NCI-H187 (cell line): ENCODE measurements at regions not wholly inside any gene's neighbourhood (a gene's known extent, or its start where the extent isn't known, plus 50 kb on each side); places are given as distances from the start of the nearest gene placed in this dataset.

Experiments
- DNase-seq, 2 experiments: peaks; one replicate each; lab custom pipeline; 2025; lab: John Stamatoyannopoulos, UW

DNA sequence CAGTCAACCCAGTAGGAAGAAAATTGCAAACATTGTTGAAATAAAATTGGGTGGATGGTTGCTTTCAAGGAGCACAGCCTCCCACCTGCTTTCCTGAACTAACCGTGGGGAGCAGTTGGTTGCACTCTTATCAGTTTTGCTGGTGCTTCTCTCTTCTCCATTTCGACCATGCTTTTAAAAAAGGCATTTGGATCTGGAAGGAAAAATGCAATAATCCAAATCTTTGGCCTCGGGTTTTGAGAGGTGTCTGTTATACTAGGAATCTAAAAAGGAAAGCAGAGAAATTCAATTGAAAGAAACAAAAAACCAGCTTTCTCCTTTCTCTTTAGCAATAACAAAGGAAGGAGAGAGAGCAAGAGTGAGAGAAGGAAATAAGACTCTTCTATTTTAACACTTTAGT is 113.6 kb upstream of the ARGLU1 start:
- DNase-seq = no peak

DNA sequence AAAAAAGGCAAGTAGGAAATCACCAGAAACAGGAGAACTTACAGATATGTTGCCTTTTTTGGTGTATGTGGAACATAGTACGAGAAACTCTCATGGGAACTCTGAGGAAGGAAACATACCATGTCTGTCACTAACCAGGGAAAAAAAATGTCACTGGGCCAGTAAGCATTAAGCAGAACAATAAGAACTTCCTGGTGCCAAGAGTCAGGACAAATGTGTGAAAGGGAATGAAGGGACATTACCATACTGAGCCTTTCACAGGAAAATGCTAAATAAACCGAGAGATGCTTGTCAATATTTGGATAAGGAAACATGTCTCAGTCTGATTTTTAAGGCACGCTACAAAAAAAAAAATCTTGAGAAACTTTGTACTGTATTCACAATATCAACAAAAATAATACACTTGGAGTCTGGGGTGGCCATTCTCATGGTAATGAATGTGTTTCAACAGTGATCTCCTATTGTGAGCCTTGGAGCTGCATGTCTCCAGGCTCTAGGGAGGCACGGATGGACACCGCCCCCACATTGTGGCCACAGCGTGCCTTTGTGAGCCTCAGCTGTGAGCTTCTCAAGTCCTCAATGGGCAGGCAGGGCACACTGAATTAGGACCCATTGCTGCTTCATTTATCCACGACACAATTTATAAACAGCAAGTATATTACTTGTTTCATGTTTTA is 113.0 kb upstream of the ARGLU1 start:
- DNase-seq = no peak

DNA sequence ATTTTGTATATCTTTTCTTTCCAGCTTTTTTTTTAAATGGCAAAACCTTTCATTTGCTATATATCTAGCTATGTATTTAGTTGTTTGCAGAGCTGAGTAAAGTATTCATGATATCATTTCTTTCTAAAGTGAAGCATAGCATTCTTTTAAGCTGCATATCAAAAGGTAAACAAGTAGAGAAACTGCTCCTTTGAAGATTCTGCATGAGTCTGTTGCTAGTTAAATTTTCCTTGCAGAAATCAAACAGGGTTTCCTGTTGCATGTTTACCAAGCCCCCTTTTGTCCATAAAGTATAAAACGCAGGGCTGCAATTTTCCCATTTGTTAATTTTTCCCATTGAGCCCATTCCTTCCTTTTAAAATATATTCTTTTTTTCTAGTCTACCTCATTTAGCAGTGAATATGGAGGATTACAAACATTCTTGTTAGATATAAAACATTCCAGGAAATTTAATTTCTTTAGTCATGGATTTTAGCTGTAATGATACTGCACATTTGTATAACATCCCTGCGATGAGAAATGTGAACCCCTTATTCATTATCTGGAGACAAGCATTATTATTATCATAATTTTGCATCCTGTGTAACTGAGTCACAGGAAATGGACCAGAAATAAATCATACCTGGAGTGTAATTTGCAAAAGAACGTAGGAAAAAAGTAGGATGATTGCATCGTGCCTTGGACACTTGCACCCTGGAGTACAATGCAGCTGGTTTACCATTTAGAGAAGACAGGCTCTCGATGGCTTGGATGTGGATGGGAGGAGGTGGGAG is 110.9 kb upstream of the ARGLU1 start:
- no peak for DNase-seq

DNA sequence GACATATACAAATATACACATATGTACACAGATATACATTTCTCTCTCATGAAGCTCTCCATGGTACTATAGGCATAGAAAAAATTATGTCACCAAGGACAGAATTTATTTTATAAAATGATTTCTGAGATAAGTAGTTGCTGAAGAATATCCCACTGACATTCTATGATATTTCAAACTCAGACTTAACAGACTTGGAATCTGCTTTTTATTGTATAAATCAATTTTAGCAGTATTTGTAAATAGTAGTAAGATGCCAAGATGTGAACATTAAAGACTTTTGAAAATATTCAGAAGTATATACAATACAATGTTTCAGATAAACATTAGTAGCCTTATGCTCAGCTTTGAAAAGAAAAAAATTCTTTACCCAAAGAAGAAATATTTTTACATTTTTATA is 107.4 kb upstream of the ARGLU1 start:
- DNase-seq = no peak

DNA sequence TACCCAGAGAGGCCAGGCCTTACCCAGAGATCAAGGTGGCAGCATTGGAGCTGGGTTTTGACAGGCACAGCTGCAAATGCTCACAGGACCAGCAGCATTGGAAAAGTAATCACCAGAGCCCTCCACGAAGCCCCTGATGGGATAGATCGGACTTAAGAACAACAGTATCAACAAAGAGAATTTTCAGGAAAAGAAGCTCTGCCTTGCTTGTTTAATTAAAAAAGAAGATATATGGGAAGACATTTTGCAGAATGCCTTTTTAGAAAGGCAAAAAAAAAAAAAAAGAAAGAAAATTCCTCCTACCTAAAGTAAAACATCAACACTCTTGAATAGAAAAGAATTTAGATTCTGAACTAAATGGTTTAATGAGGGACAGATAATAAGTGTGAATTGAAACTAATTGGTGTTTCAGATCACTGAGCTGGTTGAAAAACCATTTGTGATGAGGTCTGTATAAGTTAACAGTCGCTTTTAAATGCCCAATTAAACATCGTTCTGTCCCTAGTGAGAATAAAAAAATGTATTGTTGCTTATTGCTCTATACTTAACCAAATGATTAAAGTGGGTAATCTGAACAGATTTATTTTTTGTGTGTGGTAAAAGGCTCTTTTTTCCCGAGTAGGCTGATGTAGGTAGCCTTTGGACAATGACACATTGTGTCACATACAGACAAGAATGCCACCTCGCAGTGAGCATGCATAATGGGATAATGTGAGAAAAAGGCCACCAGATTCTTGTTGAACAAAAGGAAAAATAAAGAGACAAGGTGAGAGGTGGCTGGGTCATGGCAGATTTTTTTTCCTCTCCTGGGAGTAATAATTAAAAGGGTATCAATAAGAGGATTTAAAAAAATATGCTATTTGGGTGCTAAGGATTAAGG is 93.0 kb upstream of the ARGLU1 start:
- DNase-seq = no peak

DNA sequence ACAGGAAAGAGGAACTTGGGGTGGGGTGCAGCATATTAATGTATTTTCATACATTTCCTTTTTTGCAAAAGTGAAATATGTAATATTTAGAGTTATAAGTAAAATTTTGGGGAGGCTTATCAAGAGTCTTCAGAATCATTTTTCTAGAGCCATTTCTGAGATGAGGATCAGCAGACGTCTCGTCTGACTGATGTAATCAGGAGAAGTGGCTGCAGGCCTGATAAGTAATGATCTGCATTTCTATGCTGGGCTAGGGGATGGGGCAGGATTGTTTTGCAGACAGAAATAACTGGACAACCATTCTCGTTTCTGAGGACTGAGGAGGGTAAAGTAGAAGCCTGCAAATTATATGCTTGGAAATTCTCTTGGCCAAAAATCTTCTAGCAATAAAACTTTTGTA is 89.2 kb upstream of the ARGLU1 start:
- no peak for DNase-seq

DNA sequence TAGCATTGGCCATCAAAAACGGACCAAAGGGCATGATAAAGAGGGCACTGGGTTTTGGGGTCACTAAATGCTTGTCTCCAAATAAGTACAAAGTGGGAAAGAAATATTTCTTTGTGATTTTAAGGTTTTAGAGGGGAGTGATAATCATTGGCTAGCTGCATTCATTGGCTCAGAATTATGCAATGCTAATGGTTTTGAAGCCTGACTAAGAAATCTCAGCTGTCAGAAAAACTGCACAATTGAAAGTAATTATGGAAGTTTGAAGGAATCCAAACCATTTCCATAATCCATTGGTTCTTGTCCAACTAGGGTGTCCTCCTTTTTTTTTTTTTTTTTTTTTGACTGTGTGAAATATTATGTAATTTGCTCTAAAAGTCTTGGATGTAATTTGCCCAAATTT is 88.2 kb upstream of the ARGLU1 start:
- no peak for DNase-seq

DNA sequence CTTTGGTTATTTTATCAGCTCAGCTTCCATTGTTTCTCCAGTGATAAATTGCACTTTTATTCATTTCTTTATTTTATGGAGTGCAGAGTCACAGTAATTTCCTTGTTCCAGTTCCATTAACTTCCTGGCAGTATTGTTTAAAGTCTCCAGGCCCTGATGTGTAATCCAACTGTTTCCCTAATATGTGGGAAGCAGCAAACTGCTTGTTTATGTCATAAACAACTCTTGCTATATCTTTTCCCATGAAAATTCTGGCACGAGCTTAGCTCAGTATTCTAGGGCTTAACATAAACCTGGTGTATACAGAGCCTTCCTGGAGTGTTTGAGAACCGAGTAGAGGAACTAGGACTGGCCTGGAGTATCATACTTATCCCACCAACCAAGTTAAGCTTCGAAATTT is 83.5 kb upstream of the ARGLU1 start:
- no peak for DNase-seq

DNA sequence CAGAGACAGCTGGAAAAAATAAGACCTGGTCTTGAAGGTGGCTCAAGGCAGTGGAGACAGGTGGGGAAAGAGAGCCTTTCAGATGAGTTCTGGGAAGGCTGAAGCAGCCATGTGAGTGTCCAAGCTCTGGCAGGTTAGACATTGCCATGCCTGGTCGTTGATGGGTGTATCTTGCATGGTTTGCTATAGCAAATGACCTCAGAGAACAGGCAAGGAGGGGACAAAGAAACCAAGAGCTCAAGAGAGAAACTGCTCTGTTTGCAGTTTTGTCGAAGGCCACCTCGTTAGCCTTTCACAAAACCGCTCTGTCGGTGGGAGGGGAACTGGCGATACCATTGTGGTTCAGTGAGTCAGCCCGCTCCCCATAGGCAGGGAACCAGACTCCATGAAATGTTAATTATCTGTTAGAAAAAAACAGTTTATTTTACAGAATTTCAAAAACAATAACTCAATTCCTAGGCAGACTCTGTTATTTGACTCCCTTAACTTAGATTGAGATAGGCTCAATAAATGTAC is 82.8 kb upstream of the ARGLU1 start:
- DNase-seq = no peak

DNA sequence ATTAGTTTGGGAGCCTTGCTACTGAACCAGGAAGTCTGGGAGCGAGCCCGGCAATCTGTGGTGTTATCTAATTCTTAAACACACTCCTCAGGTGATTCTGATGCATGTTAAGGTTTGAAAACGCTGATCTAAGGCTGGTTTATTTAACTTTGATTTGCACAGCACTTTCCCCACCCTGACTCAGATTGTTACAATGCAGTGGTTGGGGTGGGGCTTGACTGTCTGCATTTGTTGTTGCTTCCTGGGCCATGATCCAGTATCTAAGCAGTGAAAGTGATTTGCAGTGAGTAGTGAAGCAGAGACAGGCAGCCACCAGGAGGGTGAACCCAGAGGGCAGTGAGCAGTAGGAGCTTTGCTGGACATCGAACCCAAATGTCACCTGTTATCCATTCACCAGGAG is 81.6 kb upstream of the ARGLU1 start:
- no peak for DNase-seq

DNA sequence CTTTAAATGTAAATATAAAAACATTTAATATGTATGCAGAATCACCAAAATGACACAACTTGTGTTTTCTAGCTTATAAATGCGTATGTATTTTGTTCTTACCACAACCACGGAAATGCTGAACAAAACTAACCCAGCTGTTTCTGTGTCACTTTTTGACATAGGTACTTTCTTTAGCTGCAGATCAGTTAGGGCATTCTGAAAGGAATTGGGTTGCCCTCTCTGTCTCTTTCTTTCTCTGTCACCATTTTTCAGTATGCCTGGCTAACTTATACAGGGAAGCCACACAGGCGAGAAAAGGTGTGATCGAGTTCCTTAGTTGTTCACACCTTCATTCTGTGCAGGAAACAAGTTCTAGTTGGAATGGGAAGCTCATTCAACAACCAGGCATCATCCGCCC is 72.6 kb upstream of the ARGLU1 start:
- DNase-seq = no peak

DNA sequence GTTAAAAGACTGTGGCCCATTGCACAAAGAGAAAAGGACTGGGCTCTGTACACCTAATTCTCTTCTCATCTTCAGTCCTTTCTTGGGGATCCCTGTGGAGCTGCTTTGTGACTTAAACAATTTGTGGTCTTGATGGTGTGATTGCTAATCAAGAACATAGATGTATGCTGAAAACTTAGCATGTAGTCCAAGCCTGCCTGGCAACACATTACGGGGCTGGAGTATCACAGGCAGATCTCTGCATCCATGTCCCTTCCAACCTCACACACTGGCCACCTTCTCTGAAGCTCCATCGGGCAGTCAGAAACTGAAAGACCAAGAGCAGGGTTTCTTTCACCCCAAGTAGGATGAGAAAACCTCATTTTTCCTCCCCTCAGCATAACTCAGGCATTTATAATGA is 69.6 kb upstream of the ARGLU1 start:
- DNase-seq = no peak

DNA sequence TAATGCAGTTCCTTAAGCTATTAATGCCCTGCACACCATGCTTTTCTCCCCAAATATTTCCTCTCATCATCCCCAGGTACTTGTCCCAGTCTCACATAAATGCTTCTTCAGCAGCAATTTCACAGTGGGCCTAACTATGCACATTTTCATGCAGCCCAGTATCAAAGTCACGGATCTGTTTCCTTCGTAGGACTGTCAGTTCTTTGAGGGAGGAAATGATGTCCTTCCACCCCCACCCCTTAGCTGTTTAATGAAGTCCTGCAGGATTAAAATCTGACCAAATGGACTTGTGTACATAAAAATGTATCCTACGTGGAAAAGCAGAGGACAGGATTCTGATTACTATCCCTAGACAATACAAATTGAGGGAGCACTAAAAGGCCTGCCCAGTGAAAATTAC is 68.6 kb upstream of the ARGLU1 start:
- no peak for DNase-seq

DNA sequence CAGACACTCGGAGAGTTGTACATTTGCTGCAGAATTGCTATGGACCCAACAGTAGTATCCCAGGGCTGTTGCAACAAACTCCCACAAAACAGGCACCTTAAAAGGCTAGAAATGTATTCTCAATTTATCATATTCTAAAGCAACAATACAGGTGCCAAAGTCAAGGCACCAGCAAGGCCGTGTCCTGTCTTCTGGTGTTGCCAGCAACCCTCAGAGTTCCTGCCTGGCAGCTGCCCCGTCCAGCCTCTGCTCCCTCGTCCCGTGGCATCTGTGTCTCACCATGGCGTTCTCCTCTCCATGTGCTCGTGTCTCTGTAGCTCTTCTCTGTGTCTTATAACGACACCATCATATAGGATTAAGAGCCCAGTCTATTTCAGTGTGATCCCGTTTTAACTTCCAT is 67.7 kb upstream of the ARGLU1 start:
- DNase-seq = no peak

DNA sequence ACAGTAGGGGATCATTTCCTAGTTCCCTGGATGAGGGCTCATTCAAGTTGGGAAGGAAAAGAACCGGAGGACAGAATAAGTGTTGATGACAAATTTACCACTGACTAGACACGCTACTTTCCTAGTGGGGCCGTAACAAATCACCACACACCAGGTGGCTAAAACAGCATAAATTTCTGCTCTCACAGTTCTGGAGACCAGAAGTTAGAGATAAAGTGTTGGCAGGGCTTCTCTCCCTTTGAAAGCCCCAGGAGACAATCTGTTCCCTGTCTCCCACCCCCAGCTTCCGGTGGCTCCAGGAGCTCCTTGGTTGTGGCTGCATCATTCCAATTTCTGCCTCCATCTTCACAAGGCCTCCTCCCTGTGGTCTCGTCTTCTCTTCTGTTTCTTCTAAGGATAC is 65.4 kb upstream of the ARGLU1 start:
- no peak for DNase-seq

DNA sequence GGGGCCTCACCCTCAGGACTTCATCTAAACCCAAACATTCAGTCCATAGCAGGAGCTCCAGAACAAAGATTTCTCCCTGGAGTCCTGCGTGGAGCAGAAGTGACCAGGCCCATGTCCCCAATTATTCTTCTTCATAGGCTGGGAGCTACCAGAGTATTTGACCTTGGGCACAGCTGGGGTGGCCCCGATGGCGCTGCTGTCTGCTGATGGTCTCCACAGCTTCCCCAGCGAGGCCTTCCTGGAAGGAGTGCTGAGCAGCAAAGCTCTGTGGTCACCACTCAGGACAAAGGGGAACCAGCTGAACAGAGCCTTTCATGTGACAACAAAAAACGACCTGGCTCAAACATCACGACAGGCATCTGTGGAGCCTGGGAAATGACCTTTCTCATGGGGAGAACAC is 62.7 kb upstream of the ARGLU1 start:
- DNase-seq = no peak

DNA sequence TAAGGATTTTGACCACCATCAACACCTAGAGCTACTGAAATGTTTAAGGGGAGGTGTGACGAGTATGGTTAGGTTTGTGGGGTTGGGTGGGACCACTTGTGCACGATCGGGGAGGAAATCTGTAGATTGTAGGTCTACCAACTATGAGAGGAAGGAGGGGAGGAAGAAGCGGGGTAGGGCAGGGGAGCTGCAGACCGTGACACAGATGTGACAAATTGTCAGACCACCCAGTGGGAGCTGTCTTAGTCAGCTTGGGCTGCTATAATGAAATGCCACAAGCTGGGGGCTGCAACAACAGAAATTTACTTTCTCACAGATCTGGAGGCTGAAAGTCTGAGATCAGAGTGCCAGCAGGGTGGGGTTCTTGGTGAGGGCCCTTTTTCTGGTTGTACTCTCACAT is 62.2 kb upstream of the ARGLU1 start:
- no peak for DNase-seq

DNA sequence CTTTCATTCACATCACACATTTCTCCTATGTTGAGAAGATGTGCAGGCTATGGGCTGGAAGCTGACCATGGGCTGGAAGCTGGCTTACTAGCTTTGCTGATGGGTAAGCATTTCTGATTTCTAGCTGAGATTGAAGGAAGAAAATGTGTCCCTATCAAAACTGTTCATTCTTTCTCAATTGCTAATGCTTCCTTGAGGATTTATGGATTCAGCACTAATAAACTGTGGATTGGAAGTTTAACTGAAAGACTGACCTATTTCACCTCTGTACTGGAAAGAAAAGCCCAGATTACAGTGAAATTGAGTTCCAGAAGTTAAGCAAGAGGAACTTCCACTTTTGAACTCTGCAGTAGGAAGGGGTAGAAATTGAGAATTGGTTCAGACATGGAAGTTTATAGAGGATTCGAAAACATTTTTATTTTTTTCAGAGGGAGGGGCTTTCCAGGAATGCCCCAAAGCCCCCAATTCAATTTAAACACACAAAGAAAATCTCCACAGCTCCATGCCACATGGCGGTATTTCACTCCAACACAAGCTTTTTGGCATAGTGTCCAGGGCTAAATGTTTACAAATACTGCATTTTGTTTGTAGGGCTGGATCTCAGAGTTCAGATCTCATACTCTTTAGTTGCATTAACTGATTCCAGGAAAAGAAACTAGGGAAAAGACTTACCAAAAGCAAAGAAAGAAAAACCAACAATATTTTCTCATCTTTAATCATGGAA is 61.2 kb upstream of the ARGLU1 start:
- DNase-seq = no peak

DNA sequence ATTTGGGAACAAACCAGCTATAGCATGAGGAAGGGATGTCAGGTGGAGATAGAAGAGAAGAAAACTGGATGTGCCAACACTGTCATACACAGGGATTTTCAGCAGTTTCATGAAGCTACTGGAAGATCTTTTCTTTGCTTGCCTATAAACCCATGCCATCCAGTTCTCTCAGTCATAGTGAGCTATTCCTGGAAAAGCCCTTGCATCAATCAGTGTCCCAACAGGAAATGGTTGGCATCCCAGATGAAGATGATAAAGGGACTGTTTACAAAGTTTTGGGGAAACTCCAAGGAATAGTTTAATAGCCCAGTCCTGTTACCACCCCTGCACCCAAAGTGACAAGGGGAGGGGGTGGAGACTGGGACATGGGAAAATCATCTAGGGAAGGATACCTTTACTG is 58.5 kb upstream of the ARGLU1 start:
- no peak for DNase-seq

DNA sequence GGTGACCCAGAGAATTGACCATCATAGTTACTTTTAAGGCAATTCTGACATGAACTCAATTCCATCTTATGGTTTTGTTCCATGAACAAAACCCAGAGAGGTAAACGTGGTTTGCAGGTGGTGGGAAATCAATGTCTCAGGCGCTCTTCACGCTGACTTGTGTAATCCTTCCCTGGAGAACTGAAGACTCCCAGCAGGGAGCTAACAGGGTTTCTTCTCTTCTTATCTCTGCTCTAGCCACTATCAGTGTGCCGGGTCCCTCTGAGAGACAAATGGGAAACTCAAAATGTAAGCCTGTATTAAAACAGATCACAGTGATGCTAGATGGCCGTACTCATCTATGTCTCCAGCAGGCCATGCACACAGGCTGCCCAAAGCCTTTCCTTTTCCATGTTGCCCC is 57.6 kb upstream of the ARGLU1 start:
- DNase-seq = no peak

DNA sequence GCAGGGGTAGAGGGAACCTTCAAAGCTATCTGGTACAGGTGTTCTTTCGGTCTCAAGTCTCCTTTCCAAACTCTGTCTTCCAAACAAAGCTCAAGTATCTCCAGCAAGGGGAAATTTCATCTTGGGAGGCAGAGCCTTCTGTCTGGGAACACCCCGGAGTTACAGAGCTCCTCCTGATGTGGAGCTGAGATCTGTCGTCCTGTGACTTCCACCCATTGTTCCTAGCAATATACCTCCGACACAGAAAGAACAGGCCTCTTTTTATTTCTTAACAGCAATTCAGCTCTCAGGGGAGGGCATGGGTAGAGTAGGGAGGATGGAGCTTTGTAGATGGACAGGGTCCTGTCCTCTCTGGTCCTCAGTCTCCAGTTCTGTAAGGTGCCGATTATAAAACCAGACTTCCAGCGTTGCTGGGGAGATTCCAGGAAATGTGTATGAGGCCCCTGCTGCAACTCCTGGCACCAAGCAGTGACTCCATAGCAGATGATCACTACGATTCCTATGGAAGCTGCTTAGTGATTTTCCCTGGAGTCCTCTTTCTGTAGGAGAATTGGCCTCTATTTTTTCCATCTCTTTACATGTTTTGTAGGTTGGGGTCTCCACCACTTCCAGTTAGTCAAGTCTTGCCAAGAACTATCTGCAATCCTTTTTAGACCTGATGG is 56.0 kb upstream of the ARGLU1 start:
- DNase-seq = no peak

DNA sequence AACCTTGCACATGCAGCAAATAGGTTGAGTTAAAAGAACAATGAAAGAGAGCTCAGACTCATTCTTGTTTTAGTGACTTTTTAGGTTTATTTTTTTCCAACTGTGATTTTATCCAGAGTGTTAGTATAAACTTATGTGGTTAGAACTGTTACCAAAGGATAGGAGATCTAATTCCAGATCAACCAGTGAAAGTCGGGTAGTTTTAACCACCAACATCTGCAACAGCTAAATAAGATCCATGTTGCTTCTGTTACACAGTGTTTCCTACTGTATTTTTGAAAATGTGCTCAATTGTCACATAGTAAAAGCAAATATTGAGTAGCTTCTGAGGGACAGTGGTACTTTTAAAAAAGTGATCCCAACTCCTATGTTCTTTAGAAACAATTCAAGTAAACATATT is 53.9 kb upstream of the ARGLU1 start:
- no peak for DNase-seq
